ENCODE measurements at regions not wholly inside any gene's neighbourhood (a gene's known extent, or its start where the extent isn't known, plus 50 kb on each side); places are given as distances from the start of the nearest gene placed in this dataset.

DNA sequence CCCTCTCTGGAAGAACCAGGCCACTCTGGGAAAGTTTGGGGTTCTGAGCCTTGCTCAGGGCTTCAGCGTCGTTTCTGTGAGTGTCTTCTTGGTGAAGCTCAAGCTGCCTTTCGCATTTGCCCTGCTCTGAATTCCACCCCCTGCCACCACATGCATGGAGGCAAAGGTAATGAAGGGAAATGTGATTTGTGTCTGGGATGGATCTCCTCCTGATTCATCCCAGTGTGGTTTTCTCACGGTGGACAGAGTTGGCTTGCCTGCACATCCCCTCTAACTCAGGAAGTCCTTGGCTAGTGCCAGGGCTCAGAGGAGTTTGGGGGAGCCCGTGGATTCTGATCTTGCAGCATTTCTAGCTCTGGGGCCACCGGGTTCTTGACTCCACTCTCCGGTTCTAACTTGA lies 173.6 kb upstream of the RAB4A start:
- intact Hi-C loops (cut with DNase I) = no loop called here
- H3K9me3 ChIP-seq = no peaks in the 10 kb centered on the region
- no peaks in the 10 kb centered on the region for H3K27me3 ChIP-seq (ENCODE audit: insufficient read depth in 3 of 3, low read length in 2 of 3)
- H3K4me1 ChIP-seq = no peaks in the 10 kb centered on the region
- 84 to 88% (median 88%) methylated on average over 7 of the region's 7 CpGs for WGBS, 3 donors
- DNase-seq = no peak
- no peak for ATAC-seq
- TF ChIP-seq, protein P1, sequence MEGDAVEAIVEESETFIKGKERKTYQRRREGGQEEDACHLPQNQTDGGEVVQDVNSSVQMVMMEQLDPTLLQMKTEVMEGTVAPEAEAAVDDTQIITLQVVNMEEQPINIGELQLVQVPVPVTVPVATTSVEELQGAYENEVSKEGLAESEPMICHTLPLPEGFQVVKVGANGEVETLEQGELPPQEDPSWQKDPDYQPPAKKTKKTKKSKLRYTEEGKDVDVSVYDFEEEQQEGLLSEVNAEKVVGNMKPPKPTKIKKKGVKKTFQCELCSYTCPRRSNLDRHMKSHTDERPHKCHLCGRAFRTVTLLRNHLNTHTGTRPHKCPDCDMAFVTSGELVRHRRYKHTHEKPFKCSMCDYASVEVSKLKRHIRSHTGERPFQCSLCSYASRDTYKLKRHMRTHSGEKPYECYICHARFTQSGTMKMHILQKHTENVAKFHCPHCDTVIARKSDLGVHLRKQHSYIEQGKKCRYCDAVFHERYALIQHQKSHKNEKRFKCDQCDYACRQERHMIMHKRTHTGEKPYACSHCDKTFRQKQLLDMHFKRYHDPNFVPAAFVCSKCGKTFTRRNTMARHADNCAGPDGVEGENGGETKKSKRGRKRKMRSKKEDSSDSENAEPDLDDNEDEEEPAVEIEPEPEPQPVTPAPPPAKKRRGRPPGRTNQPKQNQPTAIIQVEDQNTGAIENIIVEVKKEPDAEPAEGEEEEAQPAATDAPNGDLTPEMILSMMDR (IDR thresholded peaks at IDR 0.05) = no peak
- H3K4me3 ChIP-seq = no peak overlapping the region
- no peak overlapping the region for H3K27ac ChIP-seq
- H3K36me3 ChIP-seq (ENCODE audit: insufficient read depth in 1 of 2, low read depth in 1 of 2) = no peaks in the 10 kb centered on the region

DNA sequence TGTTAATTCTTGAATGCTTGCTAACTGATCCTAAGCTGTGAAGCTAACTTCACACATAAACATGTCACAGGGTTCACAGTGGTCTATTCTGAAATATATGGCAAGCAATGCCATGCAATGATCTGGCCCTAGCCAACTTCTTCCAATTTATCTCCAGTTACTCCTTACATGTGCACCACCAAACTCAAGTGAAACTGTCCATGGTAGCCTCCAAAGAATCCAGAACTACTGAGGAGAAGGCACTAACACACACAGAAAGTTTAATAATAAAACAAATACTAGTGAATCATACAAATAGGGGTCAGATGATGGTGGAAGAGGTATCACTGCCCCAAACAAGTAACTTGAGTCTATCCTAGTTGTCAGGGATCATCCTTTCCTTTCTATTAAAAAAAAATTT lies 172.6 kb upstream of the RAB4A start:
- ATAC-seq = no peak
- Histone ChIP-seq H3K27me3 (ENCODE audit: insufficient read depth in 3 of 3, low read length in 2 of 3) (no peaks in the 10 kb centered on the region), H3K4me3 (no peak overlapping the region), H3K27ac (no peak overlapping the region), H3K36me3 (ENCODE audit: insufficient read depth in 1 of 2, low read depth in 1 of 2) (no peaks in the 10 kb centered on the region), H3K4me1 (no peaks in the 10 kb centered on the region), H3K9me3 (no peaks in the 10 kb centered on the region)
- intact Hi-C loops (cut with DNase I) = no loop called here
- TF ChIP-seq, protein P1 (IDR thresholded peaks at IDR 0.05) = no peak
- DNase-seq = no peak

DNA sequence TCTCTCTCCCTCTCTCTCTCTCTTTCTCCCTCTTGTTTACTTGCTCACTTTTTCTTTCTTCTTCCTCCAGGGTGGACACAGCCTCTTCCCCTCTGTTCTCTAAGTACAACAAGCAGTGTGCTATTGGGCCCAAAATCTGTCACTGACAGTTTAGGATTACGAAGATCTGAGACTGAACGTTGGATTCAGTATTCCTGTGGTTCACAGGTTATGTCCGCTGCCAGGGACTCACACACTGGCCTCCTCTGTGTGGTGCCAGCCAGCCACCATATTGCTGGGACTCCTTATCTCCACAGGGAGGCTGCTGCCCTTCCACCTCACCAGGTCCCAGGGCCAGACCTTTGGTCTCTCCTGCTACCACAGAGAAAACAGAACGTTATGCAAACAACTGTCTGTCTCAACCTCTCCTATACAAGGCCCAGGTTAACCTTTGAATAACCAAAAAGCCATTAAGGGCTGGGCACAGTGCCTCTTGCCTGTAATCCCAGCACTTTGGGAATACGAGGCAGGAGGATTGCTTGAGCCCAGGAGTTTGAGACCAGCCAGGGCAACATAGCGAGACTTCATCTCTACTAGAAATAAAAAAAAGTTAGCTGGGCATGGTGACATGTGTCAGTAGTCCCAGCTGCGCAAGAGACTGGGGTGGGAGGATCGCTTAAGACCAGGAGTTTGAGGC lies 171.9 kb upstream of the RAB4A start:
- TF ChIP-seq, protein P1 (IDR thresholded peaks at IDR 0.05) = no peak
- no peaks in the 10 kb centered on the region for H3K36me3 ChIP-seq (ENCODE audit: insufficient read depth in 1 of 2, low read depth in 1 of 2)

DNA sequence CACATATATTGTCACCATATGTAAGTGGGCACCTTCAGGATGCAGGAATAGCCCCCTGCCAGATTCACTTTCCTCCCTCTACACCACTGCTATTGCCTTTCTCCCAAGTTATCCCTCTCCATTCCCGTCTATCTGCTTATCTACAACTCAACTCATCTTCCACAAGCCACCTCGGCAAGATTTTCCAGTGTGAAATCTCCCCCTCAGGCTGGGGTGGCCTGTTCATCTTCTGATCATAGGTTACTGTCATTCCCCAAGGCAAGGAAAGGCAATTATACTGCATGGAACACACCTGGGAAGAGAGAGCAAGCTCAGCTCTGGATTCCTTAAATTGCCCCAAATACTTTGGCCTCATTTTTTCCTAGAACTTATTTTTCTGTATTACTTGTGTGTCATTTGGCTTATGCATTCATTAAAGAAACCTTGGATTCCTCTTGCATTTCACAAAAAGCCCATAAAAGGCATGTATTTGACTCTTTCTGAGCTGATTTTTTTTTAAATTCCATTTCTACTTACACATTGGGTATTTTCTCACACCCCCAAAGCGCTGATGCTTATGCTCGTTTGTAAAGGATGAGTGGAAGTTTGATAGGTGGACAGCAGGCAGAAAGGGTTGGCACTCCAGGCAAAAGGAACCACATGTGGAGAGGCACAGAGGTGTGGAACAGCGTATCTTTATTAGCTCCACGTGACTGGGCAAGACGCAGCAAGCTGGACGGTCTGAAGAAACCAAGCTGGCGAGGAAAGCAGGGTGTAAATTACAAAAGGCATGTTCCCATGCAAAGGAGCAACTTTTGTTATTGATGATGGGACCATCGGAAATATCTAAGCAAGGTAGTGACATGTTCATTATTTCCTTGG lies 169.7 kb upstream of the RAB4A start:
- no peaks in the 10 kb centered on the region for H3K36me3 ChIP-seq (ENCODE audit: insufficient read depth in 1 of 2, low read depth in 1 of 2)
- intact Hi-C loops (cut with DNase I) = no loop called here
- no peaks in the 10 kb centered on the region for H3K9me3 ChIP-seq
- TF ChIP-seq, protein P1 (IDR thresholded peaks at IDR 0.05) = no peak
- H3K27me3 ChIP-seq (ENCODE audit: insufficient read depth in 3 of 3, low read length in 2 of 3) = peaks cover 0 to 1% (median 0%) of the 10 kb centered on the region in 3 donors
- no peak for DNase-seq
- H3K4me3 ChIP-seq = no peak overlapping the region
- WGBS, 3 donors = 80 to 86% (median 84%) methylated on average over 10 of the region's 10 CpGs
- no peaks in the 10 kb centered on the region for H3K4me1 ChIP-seq
- no peak for ATAC-seq
- H3K27ac ChIP-seq = no peak overlapping the region

More for the DNA sequence above, 171.9 kb upstream of the RAB4A start:
- Histone ChIP-seq H3K27me3 (ENCODE audit: insufficient read depth in 3 of 3, low read length in 2 of 3) (peaks cover 0 to 1% (median 0%) of the 10 kb centered on the region in 3 donors), H3K4me1 (no peaks in the 10 kb centered on the region), H3K4me3 (no peak overlapping the region), H3K27ac (no peak overlapping the region), H3K9me3 (no peaks in the 10 kb centered on the region)
- no peak for ATAC-seq
- intact Hi-C loops (cut with DNase I) = no loop called here
- 81 to 83% (median 82%) methylated on average over 8 of the region's 8 CpGs for WGBS, 3 donors
- no peak for DNase-seq

Measured in psoas muscle (tissue), 7 donors.